Gastroesophageal sphincter (tissue), 2 donors: ENCODE measurements at regions not wholly inside any gene's neighbourhood (a gene's known extent, or its start where the extent isn't known, plus 50 kb on each side); places are given as distances from the start of the nearest gene placed in this dataset.
"Not testable (repeated sequence)": the region's sequence is repeated elsewhere in the genome, so short reads cannot be mapped to it uniquely, and the experiment has no call there.

Source experiments
- POLR2A ChIP-seq, 2 donors: fragments of 450-650 bp; IDR thresholded peaks; one replicate each; pipeline ENCODE4 v1.6.1; 2017; ENCODE audit warnings: antibody characterized with exemption in 2 of 2, mild to moderate bottlenecking in 2 of 2, moderate library complexity in 1 of 2
- POLR2AphosphoS5 ChIP-seq: sonication (generic); formaldehyde crosslinking; IDR thresholded peaks from one replicate; pipeline ENCODE4 v1.6.1; 2017; ENCODE audit warnings: antibody characterized with exemption

DNA sequence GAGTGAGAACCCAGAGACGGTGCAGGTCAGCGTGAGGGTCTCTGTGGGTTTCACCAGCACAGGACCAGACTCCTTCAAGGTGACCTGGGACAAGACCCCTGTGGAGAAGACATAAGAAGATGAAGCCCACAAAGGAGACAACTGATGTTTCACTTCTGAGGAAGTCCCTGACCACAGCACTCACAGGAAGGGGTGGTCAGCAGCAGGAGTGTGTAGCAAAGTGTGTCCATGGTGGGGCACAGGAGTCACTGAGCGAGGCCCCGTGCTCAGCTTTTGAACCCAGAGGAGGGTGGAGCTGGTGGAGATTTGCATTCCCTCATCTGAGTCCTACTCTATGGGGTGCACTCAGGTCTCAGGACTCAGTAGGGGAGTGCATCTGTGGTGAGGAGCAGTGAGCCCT is 775.2 kb downstream of the TMEM121 start:
- not testable (repeated sequence) for TF ChIP-seq POLR2A (IDR thresholded peaks at IDR 0.05); POLR2AphosphoS5
